ENCODE measurements at regions not wholly inside any gene's neighbourhood (a gene's known extent, or its start where the extent isn't known, plus 50 kb on each side); places are given as distances from the start of the nearest gene placed in this dataset.

DNA sequence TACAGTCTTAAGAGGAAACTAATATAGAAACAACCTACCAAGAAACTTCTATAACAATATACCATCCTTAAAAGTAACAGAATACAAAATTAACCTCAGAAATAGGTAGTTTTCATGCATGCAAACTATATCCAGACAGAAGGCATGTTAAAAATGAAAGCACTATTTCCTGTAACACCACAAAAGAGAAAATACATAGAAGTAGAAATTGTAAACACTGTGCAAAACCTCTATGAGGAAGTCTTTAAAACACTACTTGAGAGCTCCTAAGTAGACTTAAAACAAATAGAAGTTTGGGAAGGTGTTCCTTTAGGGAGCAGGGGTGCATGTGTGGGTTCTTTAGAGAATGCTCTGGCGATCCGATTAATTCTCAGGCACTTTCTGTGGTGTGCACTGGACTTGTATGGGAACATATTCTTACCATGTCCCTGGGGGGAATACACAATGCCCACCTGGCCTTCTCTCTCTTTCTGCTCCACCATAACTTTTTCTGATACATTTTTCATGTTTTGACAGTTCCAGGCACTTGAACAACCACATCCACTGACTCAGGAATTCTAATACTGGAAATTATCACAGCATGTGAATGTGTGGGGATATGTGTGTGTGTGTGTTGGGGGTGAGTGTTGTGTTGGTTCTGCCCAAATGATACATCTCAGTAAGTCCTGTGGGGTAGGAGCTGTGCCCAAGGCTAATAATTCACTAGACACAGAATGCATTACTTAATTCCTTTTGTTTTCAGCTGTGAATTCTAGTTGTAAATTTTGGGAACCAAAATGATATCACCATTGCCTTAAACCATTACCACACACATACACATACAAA lies 866.3 kb upstream of the B3GALT2 start:
- Histone ChIP-seq H3K36me3 (ENCODE audit: insufficient read depth, low read length) (no peaks in the 10 kb centered on the region), H3K9me3 (ENCODE audit: control insufficient read depth, insufficient read depth, low read length) (no peaks in the 10 kb centered on the region), H3K4me1 (ENCODE audit: insufficient read depth, low read length) (no peaks in the 10 kb centered on the region), H3K9ac (ENCODE audit: low read depth, low read length) (no peak overlapping the region)

GRCh38 chr1:194047921-194048320 lies 861.5 kb upstream of the B3GALT2 start:
- H3K9ac ChIP-seq (ENCODE audit: low read depth, low read length): no peak overlapping the region
- H3K9me3 ChIP-seq (ENCODE audit: control insufficient read depth, insufficient read depth, low read length): no peaks in the 10 kb centered on the region
- no peaks in the 10 kb centered on the region for H3K36me3 ChIP-seq (ENCODE audit: insufficient read depth, low read length)
- no peaks in the 10 kb centered on the region for H3K4me1 ChIP-seq (ENCODE audit: insufficient read depth, low read length)

DNA sequence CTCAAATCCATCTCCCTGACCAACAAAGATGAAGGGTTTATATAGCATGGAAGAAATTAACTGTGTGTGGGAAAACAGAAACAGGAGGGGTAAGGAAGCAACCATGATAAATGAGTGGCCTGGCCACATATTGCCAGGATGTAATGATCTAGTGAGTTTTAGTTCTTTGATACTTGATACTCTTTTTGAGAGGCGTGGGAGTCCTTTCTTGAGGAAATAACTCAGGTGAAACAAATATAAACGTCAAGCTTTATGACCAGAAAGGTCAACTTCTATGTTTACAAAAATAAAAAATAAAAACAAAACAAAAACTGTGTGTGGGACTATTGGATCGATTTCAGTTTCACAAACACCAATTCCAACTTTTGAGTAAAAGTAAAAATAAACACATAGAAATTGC lies 860.8 kb upstream of the B3GALT2 start:
- no peaks in the 10 kb centered on the region for H3K4me1 ChIP-seq (ENCODE audit: insufficient read depth, low read length)
- H3K36me3 ChIP-seq (ENCODE audit: insufficient read depth, low read length): no peaks in the 10 kb centered on the region
- no peak overlapping the region for H3K9ac ChIP-seq (ENCODE audit: low read depth, low read length)
- no peaks in the 10 kb centered on the region for H3K9me3 ChIP-seq (ENCODE audit: control insufficient read depth, insufficient read depth, low read length)

- H3K9ac ChIP-seq (ENCODE audit: low read depth, low read length): no peak overlapping the region
- H3K9me3 ChIP-seq (ENCODE audit: control insufficient read depth, insufficient read depth, low read length): no peaks in the 10 kb centered on the region
- no peaks in the 10 kb centered on the region for H3K4me1 ChIP-seq (ENCODE audit: insufficient read depth, low read length)
- no peaks in the 10 kb centered on the region for H3K36me3 ChIP-seq (ENCODE audit: insufficient read depth, low read length)
Observed at GRCh38 chr1:194045416-194045815, 859.0 kb upstream of the B3GALT2 start.

- no peaks in the 10 kb centered on the region for H3K9me3 ChIP-seq (ENCODE audit: control insufficient read depth, insufficient read depth, low read length)
- no peak overlapping the region for H3K9ac ChIP-seq (ENCODE audit: low read depth, low read length)
- H3K4me1 ChIP-seq (ENCODE audit: insufficient read depth, low read length): no peaks in the 10 kb centered on the region
- no peaks in the 10 kb centered on the region for H3K36me3 ChIP-seq (ENCODE audit: insufficient read depth, low read length)
Observed at GRCh38 chr1:194044892-194045291, 858.5 kb upstream of the B3GALT2 start.

DNA sequence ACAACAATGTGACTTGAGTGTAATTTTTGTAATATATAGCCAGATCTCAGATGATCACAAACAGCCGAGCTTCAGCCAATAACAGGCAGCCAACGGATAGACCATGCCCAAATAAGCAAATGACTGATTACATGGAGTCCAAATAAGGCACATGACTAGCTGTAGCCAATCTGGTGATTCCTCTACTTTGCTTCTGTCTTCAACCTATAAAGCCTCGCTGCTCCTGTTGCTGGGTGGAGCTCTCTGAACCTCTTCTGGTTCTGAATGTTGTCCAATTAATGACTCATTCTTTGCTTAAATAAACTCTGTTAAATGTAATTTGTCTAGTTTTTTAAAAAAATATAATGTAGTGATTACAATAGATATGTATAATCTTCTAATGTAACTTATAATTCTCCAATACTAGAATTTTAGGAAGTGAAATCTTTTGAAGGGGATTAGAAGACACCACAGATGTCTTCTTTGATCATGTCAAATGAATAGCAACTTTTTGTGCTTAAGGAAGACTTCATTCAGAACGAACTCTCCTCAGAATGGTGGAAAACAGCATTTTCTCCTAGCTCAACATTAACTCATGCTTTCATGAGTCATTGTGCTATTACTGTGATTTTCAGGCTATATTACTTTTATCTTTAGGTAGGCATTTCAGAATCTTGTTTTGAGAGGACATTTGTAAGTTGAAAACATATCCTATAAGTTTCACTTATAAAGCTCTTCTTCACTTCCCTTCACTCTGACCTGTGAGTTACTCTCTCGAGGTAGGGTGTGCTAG lies 857.8 kb upstream of the B3GALT2 start:
- H3K9me3 ChIP-seq (ENCODE audit: control insufficient read depth, insufficient read depth, low read length): no peaks in the 10 kb centered on the region
- no peak overlapping the region for H3K9ac ChIP-seq (ENCODE audit: low read depth, low read length)
- H3K36me3 ChIP-seq (ENCODE audit: insufficient read depth, low read length): no peaks in the 10 kb centered on the region
- H3K4me1 ChIP-seq (ENCODE audit: insufficient read depth, low read length): no peaks in the 10 kb centered on the region

- Histone ChIP-seq H3K36me3 (ENCODE audit: insufficient read depth, low read length) (no peaks in the 10 kb centered on the region), H3K4me1 (ENCODE audit: insufficient read depth, low read length) (no peaks in the 10 kb centered on the region), H3K9ac (ENCODE audit: low read depth, low read length) (no peak overlapping the region), H3K9me3 (ENCODE audit: control insufficient read depth, insufficient read depth, low read length) (no peaks in the 10 kb centered on the region)
Observed at GRCh38 chr1:194042736-194043135, 856.3 kb upstream of the B3GALT2 start.

DNA sequence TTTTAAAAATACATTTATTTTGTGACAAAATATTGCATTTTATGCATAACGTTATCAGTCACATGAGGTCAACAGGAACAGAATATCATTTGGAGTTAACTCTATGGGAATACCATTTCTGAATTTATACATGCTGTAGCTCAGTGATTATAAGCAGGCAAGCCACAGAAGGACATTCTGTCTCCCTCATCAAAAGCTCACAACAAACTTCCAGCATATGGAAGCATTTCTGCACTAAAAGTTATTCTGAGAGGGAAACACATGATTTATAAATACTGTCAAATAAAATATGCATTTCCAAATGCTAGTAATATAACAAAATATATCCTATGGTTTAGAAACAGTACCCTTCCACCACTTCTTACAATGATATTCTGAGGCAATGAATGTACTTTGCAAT lies 854.1 kb upstream of the B3GALT2 start:
- no peaks in the 10 kb centered on the region for H3K9me3 ChIP-seq (ENCODE audit: control insufficient read depth, insufficient read depth, low read length)
- H3K9ac ChIP-seq (ENCODE audit: low read depth, low read length): no peak overlapping the region
- H3K4me1 ChIP-seq (ENCODE audit: insufficient read depth, low read length): no peaks in the 10 kb centered on the region
- H3K36me3 ChIP-seq (ENCODE audit: insufficient read depth, low read length): no peaks in the 10 kb centered on the region

DNA sequence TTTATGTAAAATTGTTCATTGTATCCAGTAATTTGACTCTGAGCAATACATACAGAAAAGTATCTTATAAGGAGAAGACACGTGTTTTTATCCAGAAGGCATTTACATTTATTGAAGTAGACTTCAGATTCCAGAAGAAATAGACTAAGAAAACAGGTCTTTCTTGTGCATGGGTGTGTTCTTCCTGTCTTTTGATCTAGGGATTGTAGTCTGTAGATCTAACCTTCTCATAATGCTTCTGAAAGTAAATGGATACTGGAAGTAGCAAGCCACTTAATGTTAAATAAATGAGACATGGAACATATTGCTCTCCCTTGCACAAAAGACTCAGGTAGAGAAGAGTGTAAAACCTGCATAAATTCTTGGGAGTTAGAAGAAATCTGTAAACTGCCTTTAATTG lies 853.2 kb upstream of the B3GALT2 start:
- Histone ChIP-seq H3K9me3 (ENCODE audit: control insufficient read depth, insufficient read depth, low read length) (no peaks in the 10 kb centered on the region; the same call in 1 of the 2 replicates), H3K9ac (ENCODE audit: low read depth, low read length) (no peak overlapping the region), H3K36me3 (ENCODE audit: insufficient read depth, low read length) (no peaks in the 10 kb centered on the region), H3K4me1 (ENCODE audit: insufficient read depth, low read length) (no peaks in the 10 kb centered on the region)

GRCh38 chr1:194033646-194034045 lies 847.2 kb upstream of the B3GALT2 start:
- Histone ChIP-seq H3K9ac (ENCODE audit: low read depth, low read length) (no peak overlapping the region), H3K9me3 (ENCODE audit: control insufficient read depth, insufficient read depth, low read length) (peaks cover 10% of the 10 kb centered on the region), H3K4me1 (ENCODE audit: insufficient read depth, low read length) (no peaks in the 10 kb centered on the region), H3K36me3 (ENCODE audit: insufficient read depth, low read length) (no peaks in the 10 kb centered on the region)

GRCh38 chr1:194028002-194028401 lies 841.6 kb upstream of the B3GALT2 start:
- H3K36me3 ChIP-seq (ENCODE audit: insufficient read depth, low read length): no peaks in the 10 kb centered on the region
- peaks cover 7% of the 10 kb centered on the region; the same call in 1 of the 2 replicates for H3K9me3 ChIP-seq (ENCODE audit: control insufficient read depth, insufficient read depth, low read length)
- no peaks in the 10 kb centered on the region for H3K4me1 ChIP-seq (ENCODE audit: insufficient read depth, low read length)
- H3K9ac ChIP-seq (ENCODE audit: low read depth, low read length): no peak overlapping the region

DNA sequence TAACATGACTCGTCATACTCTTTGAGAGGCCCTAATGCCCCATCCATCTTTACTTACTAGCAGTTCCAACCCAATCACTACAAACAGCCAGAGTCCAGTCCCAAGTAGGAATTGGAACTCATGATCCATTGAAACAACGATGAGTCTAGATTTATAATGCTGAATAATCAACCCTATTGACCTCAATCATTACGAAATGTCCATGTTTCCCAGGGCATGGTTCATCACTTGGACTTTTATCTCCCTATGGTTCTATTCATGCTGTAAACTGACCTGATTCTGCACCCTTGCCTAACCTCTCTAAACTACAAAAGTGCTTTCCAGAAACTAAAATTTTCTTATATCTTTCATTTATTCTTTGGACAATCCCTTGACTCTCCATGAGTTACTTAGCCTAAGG lies 840.0 kb upstream of the B3GALT2 start:
- Histone ChIP-seq H3K36me3 (ENCODE audit: insufficient read depth, low read length) (no peaks in the 10 kb centered on the region), H3K9me3 (ENCODE audit: control insufficient read depth, insufficient read depth, low read length) (no peaks in the 10 kb centered on the region), H3K9ac (ENCODE audit: low read depth, low read length) (no peak overlapping the region), H3K4me1 (ENCODE audit: insufficient read depth, low read length) (no peaks in the 10 kb centered on the region)

DNA sequence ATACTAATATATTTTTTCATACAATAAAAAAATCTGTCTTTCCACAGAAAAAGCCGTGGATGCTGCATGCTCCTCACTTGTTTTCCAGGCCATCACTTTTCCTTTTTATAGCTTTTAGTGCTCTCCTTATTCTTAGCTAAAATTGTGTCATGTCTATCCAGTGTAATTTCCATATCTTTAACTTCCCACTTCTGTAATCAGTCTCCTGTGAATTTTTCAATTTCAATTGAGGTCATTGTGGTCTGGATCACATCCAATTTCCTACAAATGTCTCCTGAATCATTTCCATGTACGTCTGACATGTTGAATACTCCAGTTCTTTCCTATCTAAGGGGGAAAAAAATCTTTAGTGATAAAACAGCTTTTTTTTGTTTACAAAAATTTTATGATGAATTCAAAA lies 838.2 kb upstream of the B3GALT2 start:
- no peak overlapping the region for H3K9ac ChIP-seq (ENCODE audit: low read depth, low read length)
- no peaks in the 10 kb centered on the region for H3K9me3 ChIP-seq (ENCODE audit: control insufficient read depth, insufficient read depth, low read length)
- no peaks in the 10 kb centered on the region for H3K4me1 ChIP-seq (ENCODE audit: insufficient read depth, low read length)
- no peaks in the 10 kb centered on the region for H3K36me3 ChIP-seq (ENCODE audit: insufficient read depth, low read length)

DNA sequence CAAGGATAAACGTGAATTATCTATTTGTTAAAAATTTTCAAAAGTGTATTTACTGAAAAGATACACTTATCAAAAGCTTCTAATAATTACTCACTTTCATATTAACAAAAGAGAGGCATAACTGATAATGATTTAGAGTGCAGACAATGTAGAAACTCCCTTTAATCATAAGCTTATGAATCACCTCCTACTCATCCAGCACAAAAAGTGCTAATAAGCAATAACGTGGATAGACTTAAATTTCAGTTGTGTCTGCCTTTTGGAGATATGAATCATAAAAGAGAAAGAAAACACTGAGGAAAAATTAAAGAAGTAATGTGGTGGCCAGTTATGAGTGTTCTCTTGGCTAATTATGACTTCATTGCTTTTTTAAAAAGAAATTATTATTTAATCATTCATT lies 827.6 kb upstream of the B3GALT2 start:
- no peaks in the 10 kb centered on the region for H3K36me3 ChIP-seq (ENCODE audit: insufficient read depth, low read length)
- H3K9me3 ChIP-seq (ENCODE audit: control insufficient read depth, insufficient read depth, low read length): no peaks in the 10 kb centered on the region
- H3K4me1 ChIP-seq (ENCODE audit: insufficient read depth, low read length): no peaks in the 10 kb centered on the region
- no peak overlapping the region for H3K9ac ChIP-seq (ENCODE audit: low read depth, low read length)

DNA sequence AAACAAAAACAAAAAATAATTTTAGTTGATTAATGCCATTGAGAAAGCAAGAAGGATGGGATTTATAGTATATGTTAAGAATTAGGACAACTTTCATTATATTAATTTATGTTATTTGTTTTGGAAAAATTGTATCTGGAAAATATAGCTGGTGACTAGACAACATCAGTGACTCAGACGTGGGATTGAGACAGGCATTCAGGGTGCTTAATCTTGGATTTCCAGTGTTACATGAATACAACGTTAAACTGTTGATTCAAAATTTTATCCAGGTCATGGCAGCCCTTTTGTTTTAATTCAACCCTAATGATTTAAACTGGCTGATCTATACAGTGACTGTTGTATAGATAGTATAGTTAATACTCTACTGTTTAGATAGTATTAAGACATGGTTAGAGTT lies 827.1 kb upstream of the B3GALT2 start:
- H3K9ac ChIP-seq (ENCODE audit: low read depth, low read length): no peak overlapping the region
- no peaks in the 10 kb centered on the region for H3K9me3 ChIP-seq (ENCODE audit: control insufficient read depth, insufficient read depth, low read length)
- no peaks in the 10 kb centered on the region for H3K4me1 ChIP-seq (ENCODE audit: insufficient read depth, low read length)
- no peaks in the 10 kb centered on the region for H3K36me3 ChIP-seq (ENCODE audit: insufficient read depth, low read length)
